ENCODE measurements at regions not wholly inside any gene's neighbourhood (a gene's known extent, or its start where the extent isn't known, plus 50 kb on each side); places are given as distances from the start of the nearest gene placed in this dataset.

DNA sequence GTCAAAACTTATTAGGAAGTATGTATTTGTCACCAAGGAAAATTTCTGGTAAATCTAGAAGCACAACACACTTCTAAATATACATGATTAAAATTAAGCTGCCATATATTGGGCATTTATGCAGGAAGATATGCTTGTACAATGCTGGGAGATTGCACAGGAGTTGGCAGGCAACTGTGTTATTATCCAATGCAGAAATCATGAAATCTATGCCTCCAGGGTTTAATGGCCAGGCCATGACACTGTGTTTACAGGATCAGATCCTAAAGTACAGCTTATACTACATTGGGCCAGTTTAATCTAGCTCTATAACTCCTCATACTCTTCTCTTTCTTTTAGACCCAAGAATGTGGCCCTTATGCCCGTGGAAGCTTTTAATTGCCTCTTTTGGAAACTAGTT is 391.4 kb upstream of the DPH6 start:
- TF ChIP-seq, protein P1, sequence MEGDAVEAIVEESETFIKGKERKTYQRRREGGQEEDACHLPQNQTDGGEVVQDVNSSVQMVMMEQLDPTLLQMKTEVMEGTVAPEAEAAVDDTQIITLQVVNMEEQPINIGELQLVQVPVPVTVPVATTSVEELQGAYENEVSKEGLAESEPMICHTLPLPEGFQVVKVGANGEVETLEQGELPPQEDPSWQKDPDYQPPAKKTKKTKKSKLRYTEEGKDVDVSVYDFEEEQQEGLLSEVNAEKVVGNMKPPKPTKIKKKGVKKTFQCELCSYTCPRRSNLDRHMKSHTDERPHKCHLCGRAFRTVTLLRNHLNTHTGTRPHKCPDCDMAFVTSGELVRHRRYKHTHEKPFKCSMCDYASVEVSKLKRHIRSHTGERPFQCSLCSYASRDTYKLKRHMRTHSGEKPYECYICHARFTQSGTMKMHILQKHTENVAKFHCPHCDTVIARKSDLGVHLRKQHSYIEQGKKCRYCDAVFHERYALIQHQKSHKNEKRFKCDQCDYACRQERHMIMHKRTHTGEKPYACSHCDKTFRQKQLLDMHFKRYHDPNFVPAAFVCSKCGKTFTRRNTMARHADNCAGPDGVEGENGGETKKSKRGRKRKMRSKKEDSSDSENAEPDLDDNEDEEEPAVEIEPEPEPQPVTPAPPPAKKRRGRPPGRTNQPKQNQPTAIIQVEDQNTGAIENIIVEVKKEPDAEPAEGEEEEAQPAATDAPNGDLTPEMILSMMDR (IDR thresholded peaks at IDR 0.05): no peak
- TF ChIP-seq POLR2A (IDR thresholded peaks at IDR 0.05): no peak
- no peak for TF ChIP-seq EP300 (IDR thresholded peaks at IDR 0.05)
- TF ChIP-seq POLR2AphosphoS5 (IDR thresholded peaks at IDR 0.05): no peak

Data from gastroesophageal sphincter (tissue), 3 donors.